Keratinocyte (primary cell): ENCODE measurements at regions not wholly inside any gene's neighbourhood (a gene's known extent, or its start where the extent isn't known, plus 50 kb on each side); places are given as distances from the start of the nearest gene placed in this dataset.

Experiments
- DNase-seq: peaks from one replicate; pipeline ENCODE4 v3.0.0-alpha.2; 2011; ENCODE audit warnings: low read depth, missing footprints, low spot score
- FAIRE-seq: peaks from 2 replicates; lab custom pipeline; 2011; peaks lifted over from hg19 to GRCh38; lab: Jason Lieb, UNC
- H2AFZ ChIP-seq: 2 replicates; pipeline ENCODE4 v1.6.0; 2012; ENCODE audit warnings: low read length, control low read depth, inconsistent platforms; ENCODE audit not compliant: control insufficient read depth
- H3K27ac ChIP-seq: 2 replicates; pipeline ENCODE4 v1.5.1; 2011; ENCODE audit warnings: low read length; ENCODE audit not compliant: control insufficient read depth, insufficient read depth
- H3K27me3 ChIP-seq: 3 replicates; pipeline ENCODE4 v1.6.0; 2011; ENCODE audit warnings: low read length; ENCODE audit not compliant: control insufficient read depth, insufficient read depth; ENCODE audit errors: extremely low read depth
- H3K36me3 ChIP-seq, 2 experiments: 2 replicates in 1 of 2; 3 replicates in 1 of 2; pipeline ENCODE4 v1.5.1; 2011; ENCODE audit warnings: low read length in 2 of 2, mild to moderate bottlenecking in 1 of 2; ENCODE audit not compliant: control insufficient read depth in 2 of 2, insufficient read depth in 2 of 2; ENCODE audit errors: extremely low read depth in 1 of 2
- H3K4me1 ChIP-seq: 3 replicates; pipeline ENCODE4 v1.5.1; 2011; ENCODE audit warnings: low read length; ENCODE audit not compliant: control insufficient read depth, insufficient read depth; ENCODE audit errors: extremely low read depth
- H3K4me2 ChIP-seq: 3 replicates; pipeline ENCODE4 v1.6.0; 2011; ENCODE audit warnings: low read depth, low read length; ENCODE audit not compliant: control insufficient read depth, insufficient read depth; ENCODE audit errors: extremely low read depth
- H3K4me3 ChIP-seq, 3 experiments: fragments of 200-600 bp in 1 of 3; sonication (generic) in 1 of 3; 2 replicates in 2 of 3; 3 replicates in 1 of 3; pipeline ENCODE4 v1.5.1; 2011 to 2016; ENCODE audit warnings: low read length in 3 of 3, mild to moderate bottlenecking in 3 of 3, control low read depth in 2 of 3, inconsistent platforms in 1 of 3, low read depth in 1 of 3, mixed read lengths in 1 of 3, mixed run types in 1 of 3, moderate library complexity in 1 of 3; ENCODE audit not compliant: control insufficient read depth in 2 of 3, insufficient read depth in 2 of 3; ENCODE audit errors: extremely low read depth in 1 of 3
- H3K79me2 ChIP-seq: 2 replicates; pipeline ENCODE4 v1.6.0; 2012; ENCODE audit warnings: low read length; ENCODE audit not compliant: control insufficient read depth, insufficient read depth
- H3K9ac ChIP-seq: 3 replicates; pipeline ENCODE4 v1.6.0; 2011; ENCODE audit warnings: low read length; ENCODE audit not compliant: control insufficient read depth, insufficient read depth; ENCODE audit errors: extremely low read depth
- H3K9me1 ChIP-seq: 3 replicates; pipeline ENCODE4 v1.6.0; 2011; ENCODE audit warnings: low read length; ENCODE audit not compliant: control insufficient read depth, insufficient read depth; ENCODE audit errors: extremely low read depth
- H3K9me3 ChIP-seq: 2 replicates; pipeline ENCODE4 v1.5.1; 2012; ENCODE audit warnings: low read depth, low read length; ENCODE audit not compliant: control insufficient read depth
- H4K20me1 ChIP-seq: 3 replicates; pipeline ENCODE4 v1.6.0; 2011; ENCODE audit warnings: low read length; ENCODE audit not compliant: control insufficient read depth, insufficient read depth; ENCODE audit errors: extremely low read depth
- CTCF ChIP-seq, 3 experiments: IDR thresholded peaks in 1 of 3; conservative IDR thresholded peaks in 1 of 3; optimal IDR thresholded peaks in 1 of 3; 2 replicates in 2 of 3; 3 replicates in 1 of 3; pipeline versions ENCODE3 to v1.5.1; 2011; ENCODE audit warnings: low read length in 3 of 3, mild to moderate bottlenecking in 3 of 3, moderate library complexity in 2 of 3, control low read depth in 1 of 3, inconsistent platforms in 1 of 3; ENCODE audit not compliant: insufficient read depth in 2 of 3; ENCODE audit errors: extremely low read depth in 1 of 3
- EZH2 ChIP-seq: IDR thresholded peaks from one replicate; pipeline ENCODE4 v1.6.1; 2012; ENCODE audit warnings: inconsistent platforms, mild to moderate bottlenecking, low read length, moderate library complexity
- dilution Hi-C: fragments of 300-500 bp; cut with MboI; formaldehyde crosslinking; loops from one replicate; pipeline ENCODE4 v1.7.0; 2020; ENCODE audit warnings: low sequenced_read_pairs; ENCODE audit not compliant: extremely low pct_ligation_motif_present

DNA sequence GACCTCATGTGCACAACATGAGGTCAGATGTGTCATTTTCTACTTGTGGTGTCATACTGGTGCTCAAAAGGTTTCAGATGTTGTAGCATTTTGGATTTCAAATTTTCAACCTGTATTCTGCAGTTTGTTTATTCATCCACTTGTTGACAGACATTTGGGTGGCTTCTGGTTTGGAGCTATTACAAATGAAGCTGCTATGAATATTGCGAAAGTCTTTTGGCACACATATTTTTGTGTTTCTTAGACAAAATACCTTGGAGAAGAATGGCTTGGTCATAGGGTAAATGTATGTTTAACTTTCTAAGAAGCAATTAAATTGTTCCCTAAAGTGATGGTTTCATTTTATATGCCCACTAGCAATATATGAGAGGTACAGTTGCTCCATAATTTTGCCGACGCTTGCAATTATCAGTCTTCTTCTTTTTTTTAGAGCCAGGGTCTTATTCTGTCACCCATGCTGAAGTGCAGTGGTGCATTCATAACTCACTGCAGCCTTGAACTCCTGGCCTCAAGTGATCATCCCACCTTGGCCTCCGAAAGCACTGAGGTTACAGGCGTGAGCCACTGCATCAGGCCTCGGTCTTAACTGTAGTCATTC is 70.7 kb upstream of the TRPC7 start:
- no peaks in the 10 kb centered on the region for H3K9me3 ChIP-seq
- H3K4me2 ChIP-seq = no peak overlapping the region
- no peaks in the 10 kb centered on the region for H3K36me3 ChIP-seq
- H4K20me1 ChIP-seq = no peaks in the 10 kb centered on the region
- no peak for DNase-seq
- no peak for TF ChIP-seq EZH2
- TF ChIP-seq CTCF (optimal IDR thresholded peaks at IDR 0.05 in 1 of 3, IDR thresholded peaks at IDR 0.05 in 1 of 3, conservative IDR thresholded peaks at IDR 0.05 in 1 of 3; ENCODE audit: extremely low read depth in 1 of 3, insufficient read depth in 2 of 3, low read length in 3 of 3) = no peak
- H3K4me1 ChIP-seq = no peaks in the 10 kb centered on the region
- H3K9me1 ChIP-seq = no peaks in the 10 kb centered on the region
- dilution Hi-C loops = no loop called here
- no peak overlapping the region for H2AFZ ChIP-seq
- H3K79me2 ChIP-seq = no peaks in the 10 kb centered on the region
- no peak overlapping the region for H3K9ac ChIP-seq
- no peak for FAIRE-seq
- H3K27me3 ChIP-seq = no peaks in the 10 kb centered on the region
- no peak overlapping the region for H3K27ac ChIP-seq
- H3K4me3 ChIP-seq = no peak overlapping the region

- Histone ChIP-seq H3K9ac (no peak overlapping the region), H3K79me2 (no peaks in the 10 kb centered on the region), H2AFZ (no peak overlapping the region), H3K4me2 (no peak overlapping the region), H4K20me1 (no peaks in the 10 kb centered on the region), H3K27ac (no peak overlapping the region), H3K27me3 (no peaks in the 10 kb centered on the region), H3K4me1 (no peaks in the 10 kb centered on the region), H3K9me1 (no peaks in the 10 kb centered on the region), H3K36me3 (no peaks in the 10 kb centered on the region), H3K9me3 (no peaks in the 10 kb centered on the region), H3K4me3 (no peak overlapping the region)
- no peak for FAIRE-seq
- dilution Hi-C loops = no loop called here
- no peak for DNase-seq
- TF ChIP-seq EZH2 = no peak
- TF ChIP-seq CTCF (optimal IDR thresholded peaks at IDR 0.05 in 1 of 3, IDR thresholded peaks at IDR 0.05 in 1 of 3, conservative IDR thresholded peaks at IDR 0.05 in 1 of 3; ENCODE audit: extremely low read depth in 1 of 3, insufficient read depth in 2 of 3, low read length in 3 of 3) = no peak
These were observed 69.5 kb upstream of the TRPC7 start for GRCh38 chr5:136434795-136435194.
